Stimulated activated naive CD8-positive, alpha-beta T cell treated with anti-CD3 and anti-CD28 coated beads, Interleukin-15, Interleukin-2, amounts not matched to agents 100 ng/mL and 50 ng/mL, for 24 hours (primary cell): ENCODE measurements at regions not wholly inside any gene's neighbourhood (a gene's known extent, or its start where the extent isn't known, plus 50 kb on each side); places are given as distances from the start of the nearest gene placed in this dataset.

Experiments
- H3K27ac Mint-ChIP-seq: one replicate; pipeline ENCODE4 v1.8.0; 2021; ENCODE audit warnings: mild to moderate bottlenecking, mixed read lengths
- H3K27me3 Mint-ChIP-seq: one replicate; pipeline ENCODE4 v1.8.0; 2021; ENCODE audit warnings: mixed read lengths
- H3K36me3 Mint-ChIP-seq: one replicate; pipeline ENCODE4 v1.8.0; 2021; ENCODE audit warnings: low read depth, mixed read lengths
- H3K4me1 Mint-ChIP-seq: one replicate; pipeline ENCODE4 v1.8.0; 2021; ENCODE audit warnings: low read depth, mixed read lengths
- H3K4me3 Mint-ChIP-seq: one replicate; pipeline ENCODE4 v1.8.0; 2021; ENCODE audit warnings: mild to moderate bottlenecking, mixed read lengths
- H3K9me3 Mint-ChIP-seq: one replicate; pipeline ENCODE4 v1.8.0; 2021; ENCODE audit warnings: mixed read lengths

DNA sequence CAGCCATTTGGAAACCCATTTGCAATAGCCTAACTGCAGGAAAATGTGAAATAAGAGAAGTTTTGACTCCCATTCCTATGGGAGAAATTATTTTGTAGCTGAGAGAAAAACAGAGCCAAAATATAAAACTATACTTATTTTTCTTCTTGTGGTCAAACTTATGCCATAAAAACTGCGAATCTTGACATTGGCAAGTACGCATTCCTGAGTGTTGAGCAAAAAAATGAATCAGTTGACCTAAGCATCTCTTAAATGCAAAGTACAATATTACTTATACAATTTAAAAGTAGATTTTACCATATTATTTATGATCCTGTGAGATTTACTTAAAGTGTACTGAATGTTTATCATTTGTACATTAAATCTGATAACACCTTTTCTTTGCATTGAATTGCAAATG, 50.1 kb upstream of the CMC1 start:
- no peaks in the 10 kb centered on the region for H3K27me3 Mint-ChIP-seq
- no peak overlapping the region for H3K4me3 Mint-ChIP-seq
- no peaks in the 10 kb centered on the region for H3K4me1 Mint-ChIP-seq
- H3K36me3 Mint-ChIP-seq: no peaks in the 10 kb centered on the region
- H3K27ac Mint-ChIP-seq: no peak overlapping the region
- no peaks in the 10 kb centered on the region for H3K9me3 Mint-ChIP-seq
